Thyroid gland (tissue), 4 donors: ENCODE measurements at regions not wholly inside any gene's neighbourhood (a gene's known extent, or its start where the extent isn't known, plus 50 kb on each side); places are given as distances from the start of the nearest gene placed in this dataset.

Experiments used
- DNase-seq, 2 donors: peaks; one replicate each; pipeline ENCODE4 v3.0.0-alpha.2; 2019
- H3K27ac ChIP-seq, 3 donors: fragments of 200-600 bp; sonication (generic); 1 replicate in 2 of 3; 2 replicates in 1 of 3; pipeline ENCODE4 v1.5.1; 2016 to 2019; ENCODE audit warnings: mild to moderate bottlenecking in 1 of 3, moderate library complexity in 1 of 3
- H3K27me3 ChIP-seq: fragments of 200-600 bp; sonication (generic); one replicate; pipeline ENCODE4 v1.5.1; 2019
- H3K36me3 ChIP-seq, 2 donors: fragments of 200-600 bp; sonication (generic); one replicate each; pipeline ENCODE4 v1.5.1; 2016 to 2019
- H3K4me1 ChIP-seq, 2 donors: fragments of 200-600 bp; sonication (generic); one replicate each; pipeline ENCODE4 v1.5.1; 2017 to 2019
- H3K4me3 ChIP-seq, 3 donors: fragments of 200-600 bp; sonication (generic); replicated peaks in 1 of 3; 1 replicate in 2 of 3; 2 replicates in 1 of 3; pipeline ENCODE4 v1.5.1; 2016; ENCODE audit warnings: mild to moderate bottlenecking in 1 of 3
- H3K9me3 ChIP-seq: fragments of 200-600 bp; sonication (generic); one replicate; pipeline ENCODE4 v1.5.1; 2017
- POLR2A ChIP-seq, 2 donors: fragments of 450-650 bp; IDR thresholded peaks; one replicate each; pipeline ENCODE4 v1.6.1; 2017; ENCODE audit warnings: antibody characterized with exemption in 2 of 2, mild to moderate bottlenecking in 2 of 2, moderate library complexity in 1 of 2
- WGBS, 2 donors: methylation state at CpG; one replicate each; pipeline ENCODE4 v1.1.5; 2017; 5-methylcytosine and 5-hydroxymethylcytosine counted together
- intact Hi-C: fragments of 100-400 bp; cut with DNase I; formaldehyde crosslinking; loops from one replicate; pipeline ENCODE4 v1.15.1; 2023
- TF ChIP-seq, protein P1 (sequence below), 6 experiments: fragments of 200-600 bp in 3 of 6; fragments of 450-650 bp in 3 of 6; sonication (generic) in 3 of 6; IDR thresholded peaks; one replicate each; pipeline ENCODE4 v1.5.1; 2016 to 2019; ENCODE audit warnings: antibody characterized with exemption in 6 of 6, mild to moderate bottlenecking in 2 of 6, inconsistent platforms in 1 of 6, moderate library complexity in 1 of 6

DNA sequence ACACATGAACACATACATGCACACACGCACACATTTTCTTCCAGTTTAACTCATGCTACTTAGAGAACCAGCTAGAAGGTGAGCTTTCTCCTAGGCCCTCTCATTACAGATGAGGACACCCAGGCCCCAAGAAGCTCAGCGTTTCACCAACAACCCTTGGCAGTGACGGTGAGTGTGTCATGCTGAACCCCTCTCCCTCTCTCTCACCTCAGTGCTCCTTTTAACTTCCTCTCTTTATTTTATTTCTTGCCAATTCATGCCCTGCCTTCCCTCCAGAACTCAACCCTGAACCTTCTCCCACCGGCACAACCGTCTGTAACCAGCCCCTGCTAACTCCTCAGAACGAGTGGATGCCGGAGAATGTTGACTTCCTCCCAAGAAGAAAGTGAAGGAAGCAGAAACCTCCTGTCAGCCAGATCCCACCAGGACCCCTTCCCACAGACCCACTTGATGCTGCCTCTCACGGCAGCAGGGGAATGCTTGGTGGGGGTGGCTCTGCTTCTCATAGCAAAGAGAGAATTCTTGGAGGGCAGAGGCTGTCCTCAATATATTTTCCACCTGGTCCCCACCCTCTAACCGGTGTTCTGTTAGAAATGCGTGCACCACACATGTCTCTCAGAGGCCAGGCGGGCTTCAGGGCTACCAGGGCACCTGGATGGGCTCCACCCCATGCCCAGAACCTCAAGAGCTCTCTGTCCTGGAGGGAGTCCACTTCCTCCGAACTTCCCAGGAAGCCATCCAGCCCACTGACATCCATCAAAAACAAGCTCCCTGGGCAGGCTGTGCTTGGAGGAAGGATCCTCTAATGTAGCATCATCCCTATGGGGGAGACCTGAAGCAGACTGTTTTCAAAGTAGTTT is 134.0 kb downstream of the TOMM20 start:
- H3K27me3 ChIP-seq, result no peaks in the 10 kb centered on the region
- DNase-seq, result no peak
- H3K27ac ChIP-seq, result peak overlapping the region in 1 of 3 donors; percentile 40
- TF ChIP-seq, protein P1, sequence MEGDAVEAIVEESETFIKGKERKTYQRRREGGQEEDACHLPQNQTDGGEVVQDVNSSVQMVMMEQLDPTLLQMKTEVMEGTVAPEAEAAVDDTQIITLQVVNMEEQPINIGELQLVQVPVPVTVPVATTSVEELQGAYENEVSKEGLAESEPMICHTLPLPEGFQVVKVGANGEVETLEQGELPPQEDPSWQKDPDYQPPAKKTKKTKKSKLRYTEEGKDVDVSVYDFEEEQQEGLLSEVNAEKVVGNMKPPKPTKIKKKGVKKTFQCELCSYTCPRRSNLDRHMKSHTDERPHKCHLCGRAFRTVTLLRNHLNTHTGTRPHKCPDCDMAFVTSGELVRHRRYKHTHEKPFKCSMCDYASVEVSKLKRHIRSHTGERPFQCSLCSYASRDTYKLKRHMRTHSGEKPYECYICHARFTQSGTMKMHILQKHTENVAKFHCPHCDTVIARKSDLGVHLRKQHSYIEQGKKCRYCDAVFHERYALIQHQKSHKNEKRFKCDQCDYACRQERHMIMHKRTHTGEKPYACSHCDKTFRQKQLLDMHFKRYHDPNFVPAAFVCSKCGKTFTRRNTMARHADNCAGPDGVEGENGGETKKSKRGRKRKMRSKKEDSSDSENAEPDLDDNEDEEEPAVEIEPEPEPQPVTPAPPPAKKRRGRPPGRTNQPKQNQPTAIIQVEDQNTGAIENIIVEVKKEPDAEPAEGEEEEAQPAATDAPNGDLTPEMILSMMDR (IDR thresholded peaks at IDR 0.05), result no peak
- TF ChIP-seq POLR2A (IDR thresholded peaks at IDR 0.05), result no peak
- H3K4me3 ChIP-seq, result no peak overlapping the region
- 80 to 81% methylated on average over 10 to 12 of the region's 12 CpGs for WGBS, 2 donors
- H3K36me3 ChIP-seq, result no peaks in the 10 kb centered on the region
- peaks cover 27 to 41% of the 10 kb centered on the region in 2 donors for H3K4me1 ChIP-seq
- intact Hi-C loops, result no loop called here
- H3K9me3 ChIP-seq, result no peaks in the 10 kb centered on the region

DNA sequence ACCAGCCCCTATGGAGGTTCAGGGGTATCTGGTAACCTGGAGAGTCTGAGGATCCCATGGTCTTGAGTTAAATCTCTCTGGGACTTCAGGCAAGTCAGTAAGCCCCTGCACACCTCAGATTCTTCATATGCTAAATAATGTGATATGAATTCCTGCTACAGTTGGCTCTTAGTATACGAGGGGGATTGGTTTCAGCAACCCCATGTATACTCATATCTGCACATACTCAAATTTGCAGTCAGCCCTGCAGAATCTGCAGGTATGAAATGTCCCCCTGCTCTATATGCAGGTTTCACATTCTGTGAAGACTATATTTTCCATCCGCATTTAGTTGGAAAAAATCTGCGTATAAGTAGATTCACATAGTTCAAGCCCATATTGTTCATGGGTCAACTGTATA is 136.6 kb downstream of the TOMM20 start:
- Histone ChIP-seq H3K4me3 (no peak overlapping the region), H3K27me3 (no peaks in the 10 kb centered on the region), H3K27ac (peak overlapping the region in 2 of 3 donors; percentile 24 to 99), H3K36me3 (no peaks in the 10 kb centered on the region), H3K4me1 (peaks cover 25 to 33% of the 10 kb centered on the region in 2 donors), H3K9me3 (no peaks in the 10 kb centered on the region)
- 95 to 96% methylated on average over 3 of the region's 3 CpGs for WGBS, 2 donors
- no peak for DNase-seq
- intact Hi-C loops, result no loop called here
- TF ChIP-seq POLR2A (IDR thresholded peaks at IDR 0.05), result no peak
- TF ChIP-seq, protein P1 (IDR thresholded peaks at IDR 0.05), result no peak

DNA sequence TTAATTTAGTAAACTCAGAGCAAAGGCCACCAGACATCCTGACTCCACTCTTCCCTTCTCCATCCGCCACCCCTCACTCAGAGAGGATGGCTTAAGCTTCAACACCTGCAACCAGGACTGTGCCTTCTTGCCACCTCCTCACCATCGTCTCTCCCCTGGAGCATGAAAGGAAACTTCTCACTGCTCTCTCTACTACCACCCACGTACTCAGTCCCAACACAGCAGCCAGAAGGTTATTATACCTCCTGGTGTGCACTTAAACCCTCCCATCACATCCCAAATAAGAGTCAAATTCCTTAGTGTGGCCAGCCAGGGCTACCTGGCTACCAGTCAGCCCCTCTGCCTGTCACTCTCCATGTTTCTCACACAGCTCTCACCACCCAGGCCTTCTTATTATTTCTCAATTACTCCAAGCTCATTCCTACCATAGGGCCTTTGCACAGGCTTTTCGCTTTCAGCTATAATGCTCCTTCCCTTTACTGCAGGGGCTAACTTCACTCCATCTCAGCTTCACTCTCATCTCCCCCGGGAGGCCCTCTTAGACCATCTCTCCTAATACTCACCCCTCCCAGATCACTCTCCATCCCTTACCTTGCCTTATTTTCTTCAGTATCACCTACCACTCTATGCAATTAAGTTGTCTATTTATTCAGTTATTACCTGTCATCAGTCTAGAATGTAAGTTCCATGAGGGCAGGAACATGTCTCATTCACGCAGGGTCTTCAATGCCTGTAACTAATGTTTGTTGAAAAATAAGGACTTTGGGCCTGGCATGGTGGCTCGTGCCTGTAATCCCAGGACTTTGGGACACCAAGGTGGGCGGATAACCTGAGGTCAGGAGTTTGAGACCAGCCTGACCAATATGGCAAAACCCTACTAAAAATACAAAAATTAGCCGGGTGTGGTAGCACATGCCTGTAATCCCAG is 137.5 kb downstream of the TOMM20 start:
- no peaks in the 10 kb centered on the region for H3K9me3 ChIP-seq
- peak overlapping the region; percentile 41 to 99 (median 99) for H3K27ac ChIP-seq
- H3K27me3 ChIP-seq, result no peaks in the 10 kb centered on the region
- H3K4me1 ChIP-seq, result peaks cover 24 to 33% of the 10 kb centered on the region in 2 donors
- no peak overlapping the region for H3K4me3 ChIP-seq
- WGBS, 2 donors, result 81 to 82% methylated on average over 9 of the region's 9 CpGs
- peak; percentile 50 to 58 for DNase-seq
- intact Hi-C loops, result no loop called here
- no peaks in the 10 kb centered on the region for H3K36me3 ChIP-seq
- TF ChIP-seq, protein P1 (IDR thresholded peaks at IDR 0.05), result no peak
- peak in 1 of 2 donors; percentile 30 for TF ChIP-seq POLR2A (IDR thresholded peaks at IDR 0.05)

DNA sequence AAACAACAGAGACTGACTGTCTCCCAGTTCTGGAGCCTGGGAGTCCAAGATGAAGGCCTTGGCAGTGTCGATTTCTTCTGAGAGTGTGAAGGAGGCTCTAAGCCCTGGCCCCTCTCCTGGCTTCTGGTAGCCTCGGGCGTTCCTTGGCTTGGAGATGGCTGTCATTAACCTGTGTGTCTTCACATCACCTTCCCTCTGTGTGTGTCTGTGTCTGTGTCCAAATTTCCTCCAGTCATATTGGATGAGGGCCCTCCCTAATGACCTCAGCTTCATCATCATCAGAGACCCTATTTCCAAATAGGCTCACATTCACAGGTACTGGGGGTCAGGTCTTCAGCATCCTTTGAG is 138.3 kb downstream of the TOMM20 start:
- Histone ChIP-seq H3K9me3 (no peaks in the 10 kb centered on the region), H3K36me3 (no peaks in the 10 kb centered on the region), H3K4me3 (no peak overlapping the region), H3K27me3 (no peaks in the 10 kb centered on the region), H3K27ac (peak overlapping the region in 2 of 3 donors; percentile 99), H3K4me1 (peaks cover 30 to 40% of the 10 kb centered on the region in 2 donors)
- WGBS, 2 donors, result 65 to 94% methylated on average over 3 of the region's 3 CpGs
- no peak for DNase-seq
- TF ChIP-seq POLR2A (IDR thresholded peaks at IDR 0.05), result no peak
- TF ChIP-seq, protein P1 (IDR thresholded peaks at IDR 0.05), result no peak
- intact Hi-C loops, result no loop called here
